ENCODE measurements at regions not wholly inside any gene's neighbourhood (a gene's known extent, or its start where the extent isn't known, plus 50 kb on each side); places are given as distances from the start of the nearest gene placed in this dataset.

- TF ChIP-seq GABPA (IDR thresholded peaks at IDR 0.05 in 1 of 2, conservative IDR thresholded peaks at IDR 0.05 in 1 of 2) (no peak), NR2F2 (IDR thresholded peaks at IDR 0.05) (no peak), HNF4A (conservative IDR thresholded peaks at IDR 0.05) (no peak), RXRA (IDR thresholded peaks at IDR 0.05) (no peak), CTCF (IDR thresholded peaks at IDR 0.05; ENCODE audit: low read depth, low read length, missing input control) (no peak), JUND (IDR thresholded peaks at IDR 0.05) (no peak), SP1 (IDR thresholded peaks at IDR 0.05) (no peak), RAD21 (IDR thresholded peaks at IDR 0.05) (no peak)
- H3K27ac ChIP-seq (ENCODE audit: low read depth in 1 of 2, low read length in 2 of 2), result no peak overlapping the region
- H3K4me3 ChIP-seq (ENCODE audit: low read depth in 1 of 3, low read length in 3 of 3), result no peak overlapping the region
- no peak overlapping the region for H3K9ac ChIP-seq (ENCODE audit: low read depth in 1 of 2, low read length in 2 of 2)
- no peaks in the 10 kb centered on the region for H3K9me3 ChIP-seq (ENCODE audit: control insufficient read depth in 4 of 4, low read length in 3 of 4)
- H3K27me3 ChIP-seq (ENCODE audit: control insufficient read depth in 4 of 4, insufficient read depth in 4 of 4, low read length in 3 of 4), result no peaks in the 10 kb centered on the region
- WGBS, result 68% methylated on average over 2 of the region's 2 CpGs
- H3K4me1 ChIP-seq (ENCODE audit: control insufficient read depth in 4 of 4, insufficient read depth in 4 of 4, low read length in 3 of 4), result no peaks in the 10 kb centered on the region
- no peaks in the 10 kb centered on the region for H3K36me3 ChIP-seq (ENCODE audit: control insufficient read depth in 4 of 4, insufficient read depth in 3 of 4, low read depth in 1 of 4, low read length in 3 of 4)
- no peak for DNase-seq (ENCODE audit: low spot score)
Observed at GRCh38 chr11:39712581-39712980, 1746.9 kb downstream of the LRRC4C start.

- TF ChIP-seq JUND (IDR thresholded peaks at IDR 0.05) (no peak), HNF4A (conservative IDR thresholded peaks at IDR 0.05) (no peak), HNF4G (IDR thresholded peaks at IDR 0.05) (no peak), FOXA2 (IDR thresholded peaks at IDR 0.05) (no peak), ZBTB33 (IDR thresholded peaks at IDR 0.05) (no peak), RAD21 (IDR thresholded peaks at IDR 0.05) (no peak), EGR1 (IDR thresholded peaks at IDR 0.05; ENCODE audit: low read depth in 2 of 2) (no peak), REST (IDR thresholded peaks at IDR 0.05) (no peak), ATF3 (IDR thresholded peaks at IDR 0.05) (no peak), MAX (IDR thresholded peaks at IDR 0.05) (no peak), SP1 (IDR thresholded peaks at IDR 0.05) (no peak), YY1 (IDR thresholded peaks at IDR 0.05) (no peak), TAF1 (conservative IDR thresholded peaks at IDR 0.05) (no peak), CTCF (IDR thresholded peaks at IDR 0.05; ENCODE audit: low read depth, low read length, missing input control) (no peak), GABPA (IDR thresholded peaks at IDR 0.05 in 1 of 2, conservative IDR thresholded peaks at IDR 0.05 in 1 of 2) (no peak), FOXA1 (IDR thresholded peaks at IDR 0.05) (no peak), RXRA (IDR thresholded peaks at IDR 0.05) (no peak)
- Histone ChIP-seq H3K4me1 (ENCODE audit: control insufficient read depth in 4 of 4, insufficient read depth in 4 of 4, low read length in 3 of 4) (no peaks in the 10 kb centered on the region), H3K27me3 (ENCODE audit: control insufficient read depth in 4 of 4, insufficient read depth in 4 of 4, low read length in 3 of 4) (no peaks in the 10 kb centered on the region), H3K4me3 (ENCODE audit: low read depth in 1 of 3, low read length in 3 of 3) (no peak overlapping the region), H3K36me3 (ENCODE audit: control insufficient read depth in 4 of 4, insufficient read depth in 3 of 4, low read depth in 1 of 4, low read length in 3 of 4) (no peaks in the 10 kb centered on the region), H3K9ac (ENCODE audit: low read depth in 1 of 2, low read length in 2 of 2) (no peak overlapping the region), H3K9me3 (ENCODE audit: control insufficient read depth in 4 of 4, low read length in 3 of 4) (peaks cover 0 to 3% (median 0%) of the 10 kb centered on the region in 4 donors), H3K27ac (ENCODE audit: low read depth in 1 of 2, low read length in 2 of 2) (no peak overlapping the region)
- 36% methylated on average over 1 of the region's 1 CpG for WGBS
- no peak for DNase-seq (ENCODE audit: low spot score)
Observed at GRCh38 chr11:39690856-39691255, 1768.6 kb downstream of the LRRC4C start.

Measured in liver (tissue), 8 donors.